ENCODE measurements at regions not wholly inside any gene's neighbourhood (a gene's known extent, or its start where the extent isn't known, plus 50 kb on each side); places are given as distances from the start of the nearest gene placed in this dataset.

- TF ChIP-seq SOX13 (IDR thresholded peaks at IDR 0.05) (no peak), SOX13 (CRISPR knock-in tag; conservative IDR thresholded peaks at IDR 0.05 in 1 of 2, IDR thresholded peaks at IDR 0.05 in 1 of 2) (no peak), MED13 (CRISPR knock-in tag; IDR thresholded peaks at IDR 0.05) (no peak), ONECUT2 (CRISPR knock-in tag; IDR thresholded peaks at IDR 0.05) (no peak), RCOR2 (CRISPR knock-in tag; IDR thresholded peaks at IDR 0.05) (no peak), KLF6 (CRISPR knock-in tag; IDR thresholded peaks at IDR 0.05) (no peak)
- TF ChIP-seq, protein P1, sequence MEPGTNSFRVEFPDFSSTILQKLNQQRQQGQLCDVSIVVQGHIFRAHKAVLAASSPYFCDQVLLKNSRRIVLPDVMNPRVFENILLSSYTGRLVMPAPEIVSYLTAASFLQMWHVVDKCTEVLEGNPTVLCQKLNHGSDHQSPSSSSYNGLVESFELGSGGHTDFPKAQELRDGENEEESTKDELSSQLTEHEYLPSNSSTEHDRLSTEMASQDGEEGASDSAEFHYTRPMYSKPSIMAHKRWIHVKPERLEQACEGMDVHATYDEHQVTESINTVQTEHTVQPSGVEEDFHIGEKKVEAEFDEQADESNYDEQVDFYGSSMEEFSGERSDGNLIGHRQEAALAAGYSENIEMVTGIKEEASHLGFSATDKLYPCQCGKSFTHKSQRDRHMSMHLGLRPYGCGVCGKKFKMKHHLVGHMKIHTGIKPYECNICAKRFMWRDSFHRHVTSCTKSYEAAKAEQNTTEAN (CRISPR knock-in tag; conservative IDR thresholded peaks at IDR 0.05) = no peak
These were observed 256.1 kb upstream of the SALL1 start (continued) for GRCh38 chr16:51407199-51407598.

- no peak overlapping the region for H2AFZ ChIP-seq (ENCODE audit: low read length)
- no peaks in the 10 kb centered on the region for H4K20me1 ChIP-seq (ENCODE audit: insufficient read depth, low read length)
- no peak for FAIRE-seq
- intact Hi-C loops (cut with micrococcal nuclease; ENCODE audit: unreplicated experiment) = no loop called here
- no peaks in the 10 kb centered on the region for H3K36me3 ChIP-seq (replicated peaks in 1 of 2; ENCODE audit: control insufficient read depth in 1 of 2, insufficient read depth in 2 of 2, low read length in 2 of 2)
- no peaks in the 10 kb centered on the region for H3K79me2 ChIP-seq (ENCODE audit: insufficient read depth, low read length)
- CTCF ChIA-PET (ENCODE audit: low intra/inter-chr PET ratio, low total read pairs) = no interaction called here
- no TSS peak for BruUV-seq (replicated peaks)
- POLR2A ChIA-PET = no interaction called here
- no peak overlapping the region for H3K4me2 ChIP-seq (ENCODE audit: low read depth, low read length)
- no peaks in the 10 kb centered on the region for H3K27me3 ChIP-seq (ENCODE audit: control insufficient read depth in 1 of 2, insufficient read depth in 2 of 2, low read length in 2 of 2)
- TF ChIP-seq ZNF17 (CRISPR knock-in tag; IDR thresholded peaks at IDR 0.05) (no peak), HNRNPUL1 (IDR thresholded peaks at IDR 0.05; ENCODE audit: low read depth, low read length) (no peak), ZNF549 (CRISPR knock-in tag; IDR thresholded peaks at IDR 0.05) (no peak), NBN (conservative IDR thresholded peaks at IDR 0.05) (no peak), IKZF1 (IDR thresholded peaks at IDR 0.05) (no peak), KDM2A (CRISPR knock-in tag; IDR thresholded peaks at IDR 0.05; ENCODE audit: borderline replicate concordance, low read depth) (no peak), TERF1 (CRISPR knock-in tag; IDR thresholded peaks at IDR 0.05) (no peak), ESRRA (CRISPR knock-in tag; IDR thresholded peaks at IDR 0.05; ENCODE audit: low read depth) (no peak)
- H3K27ac ChIP-seq (ENCODE audit: extremely low read length, insufficient read depth, low read length) = no peak overlapping the region
- H3K9me3 ChIP-seq (ENCODE audit: low read length) = peaks cover 18% of the 10 kb centered on the region
- WGBS (ENCODE audit: low lambda C conversion rate) = 30% methylated on average over 2 of the region's 2 CpGs
- no peak overlapping the region for H3K9ac ChIP-seq (ENCODE audit: insufficient read depth, low read depth, low read length)
- no peak overlapping the region for H3K4me3 ChIP-seq (replicated peaks in 1 of 3; ENCODE audit: insufficient read depth in 1 of 3, low read depth in 2 of 3, low read length in 3 of 3)
- in situ Hi-C loops (cut with HindIII; ENCODE audit: extremely low pct_ligation_motif_present, low pct_unique_long_range_greater_than_20kb) = no loop called here
- no peak for DNase-seq (ENCODE audit: low spot score)
- no peak for ATAC-seq
- peaks cover 39% of the 10 kb centered on the region for H3K4me1 ChIP-seq (ENCODE audit: insufficient read depth, low read length)
These were observed 254.3 kb upstream of the SALL1 start for GRCh38 chr16:51405361-51405760.
